Activated CD8-positive, alpha-beta memory T cell treated with anti-CD3 and anti-CD28 coated beads, Interleukin-2, amount 50 U/mL, for 4 hours (primary cell): ENCODE measurements at regions not wholly inside any gene's neighbourhood (a gene's known extent, or its start where the extent isn't known, plus 50 kb on each side); places are given as distances from the start of the nearest gene placed in this dataset.

Experiments used
- DNase-seq: peaks from one replicate; pipeline ENCODE4 v3.0.0-alpha.2; 2020

- no peak for DNase-seq
These were observed 84.4 kb upstream of the HS6ST1 start for GRCh38 chr2:128402911-128403670.

GRCh38 chr2:128403814-128404708, 85.4 kb upstream of the HS6ST1 start:
- DNase-seq = no peak

- DNase-seq = no peak
These were observed 86.2 kb upstream of the HS6ST1 start for GRCh38 chr2:128404709-128405466.

- no peak for DNase-seq
These were observed 86.8 kb upstream of the HS6ST1 start for GRCh38 chr2:128405467-128405900.

- DNase-seq = no peak
These were observed 87.4 kb upstream of the HS6ST1 start for GRCh38 chr2:128405981-128406613.

GRCh38 chr2:128406736-128407554, 88.3 kb upstream of the HS6ST1 start:
- DNase-seq = no peak

GRCh38 chr2:128408349-128409305, 90.0 kb upstream of the HS6ST1 start:
- no peak for DNase-seq

GRCh38 chr2:128409326-128410034, 90.8 kb upstream of the HS6ST1 start:
- DNase-seq = no peak

- DNase-seq = no peak
These were observed 91.5 kb upstream of the HS6ST1 start for GRCh38 chr2:128410035-128410757.

GRCh38 chr2:128410758-128411215, 92.1 kb upstream of the HS6ST1 start:
- no peak for DNase-seq

- no peak for DNase-seq
These were observed 92.8 kb upstream of the HS6ST1 start for GRCh38 chr2:128411431-128411830.

- no peak for DNase-seq
These were observed 93.7 kb upstream of the HS6ST1 start for GRCh38 chr2:128412181-128412871.

GRCh38 chr2:128413014-128413717, 94.5 kb upstream of the HS6ST1 start:
- DNase-seq = no peak

- DNase-seq = no peak
These were observed 95.2 kb upstream of the HS6ST1 start for GRCh38 chr2:128413718-128414341.

- DNase-seq = no peak
These were observed 95.7 kb upstream of the HS6ST1 start for GRCh38 chr2:128414351-128414750.

GRCh38 chr2:128414946-128415778, 96.5 kb upstream of the HS6ST1 start:
- DNase-seq = no peak

GRCh38 chr2:128415779-128416061, 97.1 kb upstream of the HS6ST1 start:
- DNase-seq = no peak
